ENCODE measurements at regions not wholly inside any gene's neighbourhood (a gene's known extent, or its start where the extent isn't known, plus 50 kb on each side); places are given as distances from the start of the nearest gene placed in this dataset.

GRCh38 chr5:38712391-38712790, 133.4 kb upstream of the OSMR start (continued):
- TF ChIP-seq, protein P1, sequence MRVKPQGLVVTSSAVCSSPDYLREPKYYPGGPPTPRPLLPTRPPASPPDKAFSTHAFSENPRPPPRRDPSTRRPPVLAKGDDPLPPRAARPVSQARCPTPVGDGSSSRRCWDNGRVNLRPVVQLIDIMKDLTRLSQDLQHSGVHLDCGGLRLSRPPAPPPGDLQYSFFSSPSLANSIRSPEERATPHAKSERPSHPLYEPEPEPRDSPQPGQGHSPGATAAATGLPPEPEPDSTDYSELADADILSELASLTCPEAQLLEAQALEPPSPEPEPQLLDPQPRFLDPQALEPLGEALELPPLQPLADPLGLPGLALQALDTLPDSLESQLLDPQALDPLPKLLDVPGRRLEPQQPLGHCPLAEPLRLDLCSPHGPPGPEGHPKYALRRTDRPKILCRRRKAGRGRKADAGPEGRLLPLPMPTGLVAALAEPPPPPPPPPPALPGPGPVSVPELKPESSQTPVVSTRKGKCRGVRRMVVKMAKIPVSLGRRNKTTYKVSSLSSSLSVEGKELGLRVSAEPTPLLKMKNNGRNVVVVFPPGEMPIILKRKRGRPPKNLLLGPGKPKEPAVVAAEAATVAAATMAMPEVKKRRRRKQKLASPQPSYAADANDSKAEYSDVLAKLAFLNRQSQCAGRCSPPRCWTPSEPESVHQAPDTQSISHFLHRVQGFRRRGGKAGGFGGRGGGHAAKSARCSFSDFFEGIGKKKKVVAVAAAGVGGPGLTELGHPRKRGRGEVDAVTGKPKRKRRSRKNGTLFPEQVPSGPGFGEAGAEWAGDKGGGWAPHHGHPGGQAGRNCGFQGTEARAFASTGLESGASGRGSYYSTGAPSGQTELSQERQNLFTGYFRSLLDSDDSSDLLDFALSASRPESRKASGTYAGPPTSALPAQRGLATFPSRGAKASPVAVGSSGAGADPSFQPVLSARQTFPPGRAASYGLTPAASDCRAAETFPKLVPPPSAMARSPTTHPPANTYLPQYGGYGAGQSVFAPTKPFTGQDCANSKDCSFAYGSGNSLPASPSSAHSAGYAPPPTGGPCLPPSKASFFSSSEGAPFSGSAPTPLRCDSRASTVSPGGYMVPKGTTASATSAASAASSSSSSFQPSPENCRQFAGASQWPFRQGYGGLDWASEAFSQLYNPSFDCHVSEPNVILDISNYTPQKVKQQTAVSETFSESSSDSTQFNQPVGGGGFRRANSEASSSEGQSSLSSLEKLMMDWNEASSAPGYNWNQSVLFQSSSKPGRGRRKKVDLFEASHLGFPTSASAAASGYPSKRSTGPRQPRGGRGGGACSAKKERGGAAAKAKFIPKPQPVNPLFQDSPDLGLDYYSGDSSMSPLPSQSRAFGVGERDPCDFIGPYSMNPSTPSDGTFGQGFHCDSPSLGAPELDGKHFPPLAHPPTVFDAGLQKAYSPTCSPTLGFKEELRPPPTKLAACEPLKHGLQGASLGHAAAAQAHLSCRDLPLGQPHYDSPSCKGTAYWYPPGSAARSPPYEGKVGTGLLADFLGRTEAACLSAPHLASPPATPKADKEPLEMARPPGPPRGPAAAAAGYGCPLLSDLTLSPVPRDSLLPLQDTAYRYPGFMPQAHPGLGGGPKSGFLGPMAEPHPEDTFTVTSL (CRISPR knock-in tag; IDR thresholded peaks at IDR 0.05; ENCODE audit: borderline replicate concordance), result no peak
- no peak for TF ChIP-seq BORCS8-MEF2B (CRISPR knock-in tag; IDR thresholded peaks at IDR 0.05)
- no peak for TF ChIP-seq ZNF839 (CRISPR knock-in tag; IDR thresholded peaks at IDR 0.05; ENCODE audit: borderline replicate concordance)
- TF ChIP-seq NBN (conservative IDR thresholded peaks at IDR 0.05), result no peak
- no peak for TF ChIP-seq MBD4 (IDR thresholded peaks at IDR 0.05; ENCODE audit: borderline replicate concordance, low read length)
- TF ChIP-seq, protein P2, sequence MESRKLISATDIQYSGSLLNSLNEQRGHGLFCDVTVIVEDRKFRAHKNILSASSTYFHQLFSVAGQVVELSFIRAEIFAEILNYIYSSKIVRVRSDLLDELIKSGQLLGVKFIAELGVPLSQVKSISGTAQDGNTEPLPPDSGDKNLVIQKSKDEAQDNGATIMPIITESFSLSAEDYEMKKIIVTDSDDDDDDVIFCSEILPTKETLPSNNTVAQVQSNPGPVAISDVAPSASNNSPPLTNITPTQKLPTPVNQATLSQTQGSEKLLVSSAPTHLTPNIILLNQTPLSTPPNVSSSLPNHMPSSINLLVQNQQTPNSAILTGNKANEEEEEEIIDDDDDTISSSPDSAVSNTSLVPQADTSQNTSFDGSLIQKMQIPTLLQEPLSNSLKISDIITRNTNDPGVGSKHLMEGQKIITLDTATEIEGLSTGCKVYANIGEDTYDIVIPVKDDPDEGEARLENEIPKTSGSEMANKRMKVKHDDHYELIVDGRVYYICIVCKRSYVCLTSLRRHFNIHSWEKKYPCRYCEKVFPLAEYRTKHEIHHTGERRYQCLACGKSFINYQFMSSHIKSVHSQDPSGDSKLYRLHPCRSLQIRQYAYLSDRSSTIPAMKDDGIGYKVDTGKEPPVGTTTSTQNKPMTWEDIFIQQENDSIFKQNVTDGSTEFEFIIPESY (CRISPR knock-in tag; IDR thresholded peaks at IDR 0.05), result no peak
- no peak for TF ChIP-seq ATF4 (CRISPR knock-in tag; IDR thresholded peaks at IDR 0.05)
